HepG2 (cell line): ENCODE measurements at regions not wholly inside any gene's neighbourhood (a gene's known extent, or its start where the extent isn't known, plus 50 kb on each side); places are given as distances from the start of the nearest gene placed in this dataset.

Source experiments
- EHMT2 ChIP-seq: fragments of 200-600 bp; sonication (generic); IDR thresholded peaks from 2 replicates; pipeline ENCODE4 v1.7.0; 2017; ENCODE audit warnings: antibody characterized with exemption, low read depth, low read length, borderline replicate concordance
- NFYB ChIP-seq: sonication (generic); formaldehyde crosslinking; IDR thresholded peaks from 2 replicates; pipeline ENCODE4 v1.4.0; 2020; ENCODE audit warnings: missing genetic modification reagents
- NR0B2 ChIP-seq: sonication (generic); formaldehyde crosslinking; IDR thresholded peaks from 2 replicates; pipeline ENCODE4 v1.4.0; 2020; ENCODE audit warnings: mild to moderate bottlenecking, missing genetic modification reagents
- PBX2 ChIP-seq: IDR thresholded peaks from 2 replicates; pipeline ENCODE4 v1.6.1; 2016; ENCODE audit warnings: control low read depth
- SOX13 ChIP-seq, 3 experiments: fragments of 450-650 bp in 1 of 3; sonication (generic) in 1 of 3; formaldehyde crosslinking in 1 of 3; IDR thresholded peaks in 2 of 3; conservative IDR thresholded peaks in 1 of 3; 2 replicates each; pipeline versions ENCODE4 v1.5.0 to v1.6.1; 2016 to 2020; ENCODE audit warnings: antibody characterized with exemption in 1 of 3, mild to moderate bottlenecking in 1 of 3, missing compliant biosample characterization in 1 of 3, missing genetic modification reagents in 1 of 3, moderate library complexity in 1 of 3
- TAF15 ChIP-seq: fragments of 200-400 bp; formaldehyde crosslinking; IDR thresholded peaks from one replicate; pipeline ENCODE4 v1.6.1; 2018; ENCODE audit warnings: mild to moderate bottlenecking, low read depth, low read length; ENCODE audit not compliant: poor library complexity, severe bottlenecking
- ZFP36L1 ChIP-seq: sonication (generic); formaldehyde crosslinking; IDR thresholded peaks from 2 replicates; pipeline ENCODE4 v1.8.0; 2022; ENCODE audit warnings: mild to moderate bottlenecking, missing genetic modification reagents, moderate library complexity
- ZMAT5 ChIP-seq: sonication (generic); formaldehyde crosslinking; IDR thresholded peaks from 2 replicates; pipeline ENCODE4 v1.5.0; 2020; ENCODE audit warnings: mild to moderate bottlenecking, low read depth, missing genetic modification reagents, borderline replicate concordance
- ZNF383 ChIP-seq: sonication (generic); formaldehyde crosslinking; IDR thresholded peaks from 2 replicates; pipeline ENCODE4 v1.4.0; 2020; ENCODE audit warnings: missing genetic modification reagents, mild to moderate bottlenecking, borderline replicate concordance
- ZNF407 ChIP-seq: sonication (generic); formaldehyde crosslinking; IDR thresholded peaks from one replicate; pipeline ENCODE4 v1.5.1; 2020; ENCODE audit warnings: mild to moderate bottlenecking, missing genetic modification reagents; ENCODE audit errors: not compliant biosample characterization
- ZNF512 ChIP-seq: sonication (generic); formaldehyde crosslinking; IDR thresholded peaks from 2 replicates; pipeline ENCODE4 v1.4.0; 2020; ENCODE audit warnings: mild to moderate bottlenecking, missing genetic modification reagents
- ZNF781 ChIP-seq: sonication (generic); formaldehyde crosslinking; IDR thresholded peaks from 2 replicates; pipeline ENCODE4 v1.5.1; 2020; ENCODE audit warnings: borderline replicate concordance, mild to moderate bottlenecking, missing genetic modification reagents; ENCODE audit errors: not compliant biosample characterization
- ZNF878 ChIP-seq: sonication (generic); formaldehyde crosslinking; IDR thresholded peaks from 2 replicates; pipeline ENCODE4 v1.8.1; 2023; ENCODE audit warnings: mild to moderate bottlenecking, missing genetic modification reagents, moderate library complexity

GRCh38 chr21:43343095-43343991 lies 83.6 kb downstream of the SIK1 start (continued):
- TF ChIP-seq EHMT2 (no peak), ZNF407 (CRISPR knock-in tag) (no peak), PBX2 (no peak), ZNF781 (CRISPR knock-in tag) (no peak), SOX13 (IDR thresholded peaks at IDR 0.05) (no peak), SOX13 (CRISPR knock-in tag; conservative IDR thresholded peaks at IDR 0.05 in 1 of 2, IDR thresholded peaks at IDR 0.05 in 1 of 2) (peak in 1 of 2 experiments; percentile 76; a peak in 2 of 4 replicates), NR0B2 (CRISPR knock-in tag) (no peak; the same call in 1 of the 2 replicates), NFYB (CRISPR knock-in tag) (peak; percentile 32; the same call in 1 of the 2 replicates), TAF15 (no peak), ZNF878 (no peak), ZMAT5 (CRISPR knock-in tag) (no peak), ZFP36L1 (CRISPR knock-in tag) (no peak), ZNF383 (CRISPR knock-in tag) (no peak), ZNF512 (CRISPR knock-in tag) (no peak)
